ENCODE measurements at regions not wholly inside any gene's neighbourhood (a gene's known extent, or its start where the extent isn't known, plus 50 kb on each side); places are given as distances from the start of the nearest gene placed in this dataset.

DNA sequence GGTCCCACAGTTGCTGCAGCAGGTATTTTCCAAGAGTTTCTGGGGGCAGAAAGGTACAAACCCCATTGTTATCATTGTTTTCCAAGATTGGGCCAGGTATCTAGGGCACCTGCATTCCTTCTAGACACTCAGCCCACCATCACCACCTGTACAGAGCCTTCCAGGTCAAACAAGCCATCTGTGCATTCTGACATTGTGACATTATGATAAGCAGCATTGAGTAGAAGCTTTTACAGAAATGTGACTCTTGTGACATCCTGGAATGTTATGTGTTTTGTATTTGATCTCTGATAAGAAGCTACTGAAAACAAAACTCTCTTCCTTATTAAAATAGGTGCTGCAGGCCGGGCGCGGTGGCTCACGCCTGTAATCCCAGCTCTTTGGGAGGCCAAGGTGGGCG lies 128.1 kb upstream of the CCN2 start:
- peaks cover 3% of the 10 kb centered on the region for H3K9me3 Mint-ChIP-seq (ENCODE audit: unreplicated experiment)

DNA sequence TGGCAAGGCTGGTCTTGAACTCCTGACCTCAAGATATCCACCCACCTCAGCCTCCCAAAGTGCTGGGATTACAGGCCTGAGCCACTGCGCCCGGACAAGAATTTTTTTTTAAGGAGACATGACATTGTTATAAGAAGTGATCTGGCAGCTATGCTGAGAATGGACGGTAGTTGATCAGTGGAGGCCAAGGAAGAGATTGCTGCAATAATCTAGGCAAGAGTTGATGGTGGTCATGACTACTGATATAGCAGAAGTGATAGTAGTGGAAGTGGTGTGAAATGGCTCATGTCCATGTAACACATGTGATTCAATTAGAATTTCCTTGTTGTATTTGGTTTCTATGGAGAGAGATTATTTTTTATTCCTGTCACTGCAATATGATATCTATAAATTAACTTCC lies 125.3 kb upstream of the CCN2 start:
- peaks cover 3% of the 10 kb centered on the region for H3K9me3 Mint-ChIP-seq (ENCODE audit: unreplicated experiment)
- no peak overlapping the region for H3K27ac Mint-ChIP-seq (ENCODE audit: unreplicated experiment)
- H3K4me3 Mint-ChIP-seq (ENCODE audit: unreplicated experiment): no peak overlapping the region
- TF ChIP-seq, protein P1, sequence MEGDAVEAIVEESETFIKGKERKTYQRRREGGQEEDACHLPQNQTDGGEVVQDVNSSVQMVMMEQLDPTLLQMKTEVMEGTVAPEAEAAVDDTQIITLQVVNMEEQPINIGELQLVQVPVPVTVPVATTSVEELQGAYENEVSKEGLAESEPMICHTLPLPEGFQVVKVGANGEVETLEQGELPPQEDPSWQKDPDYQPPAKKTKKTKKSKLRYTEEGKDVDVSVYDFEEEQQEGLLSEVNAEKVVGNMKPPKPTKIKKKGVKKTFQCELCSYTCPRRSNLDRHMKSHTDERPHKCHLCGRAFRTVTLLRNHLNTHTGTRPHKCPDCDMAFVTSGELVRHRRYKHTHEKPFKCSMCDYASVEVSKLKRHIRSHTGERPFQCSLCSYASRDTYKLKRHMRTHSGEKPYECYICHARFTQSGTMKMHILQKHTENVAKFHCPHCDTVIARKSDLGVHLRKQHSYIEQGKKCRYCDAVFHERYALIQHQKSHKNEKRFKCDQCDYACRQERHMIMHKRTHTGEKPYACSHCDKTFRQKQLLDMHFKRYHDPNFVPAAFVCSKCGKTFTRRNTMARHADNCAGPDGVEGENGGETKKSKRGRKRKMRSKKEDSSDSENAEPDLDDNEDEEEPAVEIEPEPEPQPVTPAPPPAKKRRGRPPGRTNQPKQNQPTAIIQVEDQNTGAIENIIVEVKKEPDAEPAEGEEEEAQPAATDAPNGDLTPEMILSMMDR (IDR thresholded peaks at IDR 0.05): no peak
- H3K4me1 Mint-ChIP-seq (ENCODE audit: unreplicated experiment): peaks cover 15% of the 10 kb centered on the region
- no peak for DNase-seq (ENCODE audit: extremely low spot score, unreplicated experiment)
- no peaks in the 10 kb centered on the region for H3K27me3 Mint-ChIP-seq (ENCODE audit: unreplicated experiment)
- H3K36me3 Mint-ChIP-seq (ENCODE audit: unreplicated experiment): no peaks in the 10 kb centered on the region

More for the DNA sequence above, 128.1 kb upstream of the CCN2 start:
- Mint-ChIP-seq H3K4me3 (ENCODE audit: unreplicated experiment) (no peak overlapping the region), H3K4me1 (ENCODE audit: unreplicated experiment) (peaks cover 34% of the 10 kb centered on the region), H3K36me3 (ENCODE audit: unreplicated experiment) (no peaks in the 10 kb centered on the region), H3K27me3 (ENCODE audit: unreplicated experiment) (no peaks in the 10 kb centered on the region), H3K27ac (ENCODE audit: unreplicated experiment) (no peak overlapping the region)
- DNase-seq (ENCODE audit: extremely low spot score, unreplicated experiment): no peak
- TF ChIP-seq, protein P1 (IDR thresholded peaks at IDR 0.05): no peak

DNA sequence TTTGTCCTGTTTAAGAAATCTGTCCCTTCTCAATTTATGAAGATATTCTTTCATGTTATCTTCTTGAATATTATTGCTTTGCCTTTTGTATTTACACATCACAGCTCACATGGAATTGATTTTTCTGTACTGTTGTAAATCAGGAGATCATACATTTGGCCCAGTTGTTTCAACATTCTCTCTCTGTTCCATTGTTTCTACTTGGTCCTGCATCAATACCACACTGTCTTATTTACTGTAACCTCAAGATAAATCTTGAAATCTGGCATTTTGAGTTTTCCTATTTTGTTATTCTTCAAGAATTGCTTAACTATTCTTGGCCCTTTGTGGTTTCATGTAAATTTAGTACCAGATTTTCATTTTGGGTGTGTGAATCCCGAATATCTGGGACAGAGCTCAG lies 121.7 kb upstream of the CCN2 start:
- no peaks in the 10 kb centered on the region for H3K27me3 Mint-ChIP-seq (ENCODE audit: unreplicated experiment)
- DNase-seq (ENCODE audit: extremely low spot score, unreplicated experiment): no peak
- no peak overlapping the region for H3K27ac Mint-ChIP-seq (ENCODE audit: unreplicated experiment)
- TF ChIP-seq, protein P1 (IDR thresholded peaks at IDR 0.05): no peak
- H3K4me3 Mint-ChIP-seq (ENCODE audit: unreplicated experiment): no peak overlapping the region
- H3K9me3 Mint-ChIP-seq (ENCODE audit: unreplicated experiment): peaks cover 3% of the 10 kb centered on the region
- peaks cover 15% of the 10 kb centered on the region for H3K4me1 Mint-ChIP-seq (ENCODE audit: unreplicated experiment)
- no peaks in the 10 kb centered on the region for H3K36me3 Mint-ChIP-seq (ENCODE audit: unreplicated experiment)

DNA sequence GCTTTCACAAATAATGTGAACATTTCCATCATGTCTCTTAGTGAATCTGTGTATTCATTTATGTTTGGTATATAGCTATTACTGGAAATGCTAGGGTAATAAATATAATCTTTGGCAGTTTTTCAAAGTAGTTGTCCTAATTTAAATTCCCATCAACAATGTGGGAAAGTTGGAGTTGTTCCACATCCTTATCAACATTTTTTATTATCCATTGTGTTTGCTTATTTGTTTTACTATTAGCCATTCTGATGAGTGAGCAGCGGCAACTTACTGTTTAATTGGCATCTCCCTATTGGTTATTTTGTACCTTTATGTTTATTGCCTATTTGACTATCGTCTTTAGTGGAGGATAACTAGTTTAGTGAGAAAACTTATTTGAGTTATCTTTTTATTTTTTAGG lies 121.1 kb upstream of the CCN2 start:
- Mint-ChIP-seq H3K27me3 (ENCODE audit: unreplicated experiment) (no peaks in the 10 kb centered on the region), H3K4me1 (ENCODE audit: unreplicated experiment) (peaks cover 18% of the 10 kb centered on the region), H3K4me3 (ENCODE audit: unreplicated experiment) (no peak overlapping the region), H3K36me3 (ENCODE audit: unreplicated experiment) (no peaks in the 10 kb centered on the region), H3K27ac (ENCODE audit: unreplicated experiment) (no peak overlapping the region), H3K9me3 (ENCODE audit: unreplicated experiment) (peaks cover 3% of the 10 kb centered on the region)
- TF ChIP-seq, protein P1 (IDR thresholded peaks at IDR 0.05): no peak
- DNase-seq (ENCODE audit: extremely low spot score, unreplicated experiment): no peak

DNA sequence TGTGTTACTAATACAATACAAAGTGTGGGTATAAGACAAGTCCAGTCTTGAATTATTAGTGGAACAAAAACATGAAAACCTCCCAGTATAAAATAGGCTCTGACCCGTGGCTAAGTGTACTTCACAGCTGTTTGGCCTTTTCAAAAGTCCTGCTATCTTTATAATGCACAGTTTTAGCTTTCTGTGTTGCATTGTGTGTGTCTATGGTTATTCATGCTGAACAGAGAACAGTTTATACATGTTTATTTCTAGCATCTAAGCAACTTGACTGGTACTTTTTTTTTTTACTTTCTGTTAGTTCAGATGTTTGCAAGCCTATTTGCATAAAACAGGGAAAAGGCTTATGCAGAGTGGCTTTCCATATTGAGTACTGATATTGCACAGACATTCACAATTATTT lies 119.2 kb upstream of the CCN2 start:
- Mint-ChIP-seq H3K27ac (ENCODE audit: unreplicated experiment) (no peak overlapping the region), H3K9me3 (ENCODE audit: unreplicated experiment) (peaks cover 3% of the 10 kb centered on the region), H3K36me3 (ENCODE audit: unreplicated experiment) (peaks cover 2% of the 10 kb centered on the region), H3K4me3 (ENCODE audit: unreplicated experiment) (no peak overlapping the region), H3K4me1 (ENCODE audit: unreplicated experiment) (peaks cover 18% of the 10 kb centered on the region), H3K27me3 (ENCODE audit: unreplicated experiment) (no peaks in the 10 kb centered on the region)
- TF ChIP-seq, protein P1 (IDR thresholded peaks at IDR 0.05): no peak
- DNase-seq (ENCODE audit: extremely low spot score, unreplicated experiment): no peak
